Neural crest cell (in vitro differentiated cells): ENCODE measurements at regions not wholly inside any gene's neighbourhood (a gene's known extent, or its start where the extent isn't known, plus 50 kb on each side); places are given as distances from the start of the nearest gene placed in this dataset.
A peak's percentile ranks its signal among the peaks of the same experiment; 100 is the strongest.
"Not testable (repeated sequence)": the region's sequence is repeated elsewhere in the genome, so short reads cannot be mapped to it uniquely, and the experiment has no call there.

Experiments used
- DNase-seq: peaks from one replicate; pipeline ENCODE4 v3.0.0; 2021; ENCODE audit warnings: low read depth, mixed read lengths, low spot score
- H3K27ac Mint-ChIP-seq: one replicate; pipeline ENCODE4 v1.8.0; 2021; ENCODE audit warnings: mild to moderate bottlenecking, mixed read lengths; ENCODE audit not compliant: unreplicated experiment
- H3K27me3 Mint-ChIP-seq: 2 replicates; pipeline ENCODE4 v1.8.0; 2021; ENCODE audit warnings: low read depth, mild to moderate bottlenecking, mixed read lengths
- H3K36me3 Mint-ChIP-seq: 2 replicates; pipeline ENCODE4 v1.8.0; 2021; ENCODE audit warnings: low read depth, mild to moderate bottlenecking, mixed read lengths
- H3K4me1 Mint-ChIP-seq: 2 replicates; pipeline ENCODE4 v1.8.0; 2021; ENCODE audit warnings: mixed read lengths
- H3K4me3 Mint-ChIP-seq: one replicate; pipeline ENCODE4 v1.8.0; 2021; ENCODE audit warnings: mild to moderate bottlenecking, mixed read lengths
- H3K9me3 Mint-ChIP-seq: 2 replicates; pipeline ENCODE4 v1.8.0; 2021; ENCODE audit warnings: mixed read lengths
- CTCF ChIP-seq: fragments of 200-600 bp; sonication (generic); conservative IDR thresholded peaks from 2 replicates; pipeline ENCODE4 v1.5.0; 2021; ENCODE audit warnings: antibody characterized with exemption, mild to moderate bottlenecking

GRCh38 chr14:97137705-97138104 lies 340.5 kb downstream of the VRK1 start:
- Mint-ChIP-seq H3K36me3 (peaks cover 3% of the 10 kb centered on the region), H3K9me3 (peaks cover 16% of the 10 kb centered on the region), H3K4me3 (no peak overlapping the region), H3K4me1 (no peaks in the 10 kb centered on the region), H3K27ac (no peak overlapping the region), H3K27me3 (no peaks in the 10 kb centered on the region)
- no peak for TF ChIP-seq CTCF
- no peak for DNase-seq

GRCh38 chr14:97138801-97139200 lies 341.6 kb downstream of the VRK1 start:
- Mint-ChIP-seq H3K27ac (no peak overlapping the region), H3K9me3 (peaks cover 16% of the 10 kb centered on the region), H3K27me3 (no peaks in the 10 kb centered on the region), H3K36me3 (peaks cover 3% of the 10 kb centered on the region), H3K4me1 (no peaks in the 10 kb centered on the region), H3K4me3 (no peak overlapping the region)
- DNase-seq, result no peak
- TF ChIP-seq CTCF, result no peak

GRCh38 chr14:97143011-97143410 lies 345.8 kb downstream of the VRK1 start:
- H3K4me1 Mint-ChIP-seq, result no peaks in the 10 kb centered on the region
- no peak overlapping the region for H3K4me3 Mint-ChIP-seq
- no peak for TF ChIP-seq CTCF
- no peak for DNase-seq
- H3K27me3 Mint-ChIP-seq, result no peaks in the 10 kb centered on the region
- no peaks in the 10 kb centered on the region for H3K36me3 Mint-ChIP-seq
- H3K27ac Mint-ChIP-seq, result no peak overlapping the region
- H3K9me3 Mint-ChIP-seq, result no peaks in the 10 kb centered on the region

GRCh38 chr14:97143456-97143855 lies 346.3 kb downstream of the VRK1 start:
- Mint-ChIP-seq H3K4me1 (no peaks in the 10 kb centered on the region), H3K4me3 (no peak overlapping the region), H3K27me3 (no peaks in the 10 kb centered on the region), H3K36me3 (no peaks in the 10 kb centered on the region), H3K27ac (no peak overlapping the region), H3K9me3 (no peaks in the 10 kb centered on the region)
- TF ChIP-seq CTCF, result no peak
- no peak for DNase-seq

- H3K36me3 Mint-ChIP-seq, H3K9me3 Mint-ChIP-seq, H3K27me3 Mint-ChIP-seq, H3K27ac Mint-ChIP-seq, DNase-seq, H3K4me1 Mint-ChIP-seq, H3K4me3 Mint-ChIP-seq: not testable (repeated sequence)
These were observed 350.8 kb downstream of the VRK1 start for GRCh38 chr14:97148021-97148420.

- TF ChIP-seq CTCF, result no peak
- no peaks in the 10 kb centered on the region for H3K4me1 Mint-ChIP-seq
- DNase-seq, result no peak
- peak overlapping the region; percentile 8 for H3K27ac Mint-ChIP-seq
- H3K4me3 Mint-ChIP-seq, result no peak overlapping the region
- no peaks in the 10 kb centered on the region for H3K9me3 Mint-ChIP-seq
- no peaks in the 10 kb centered on the region for H3K36me3 Mint-ChIP-seq
- peaks cover 11% of the 10 kb centered on the region for H3K27me3 Mint-ChIP-seq
These were observed 352.6 kb downstream of the VRK1 start for GRCh38 chr14:97149775-97150174.
